Pulmonary artery endothelial cell (primary cell): ENCODE measurements at regions not wholly inside any gene's neighbourhood (a gene's known extent, or its start where the extent isn't known, plus 50 kb on each side); places are given as distances from the start of the nearest gene placed in this dataset.
"Not testable (repeated sequence)": the region's sequence is repeated elsewhere in the genome, so short reads cannot be mapped to it uniquely, and the experiment has no call there.

Source experiments
- DNase-seq: peaks from one replicate; pipeline ENCODE4 v3.0.0-alpha.2; 2011; ENCODE audit warnings: low read depth, low spot score

DNA sequence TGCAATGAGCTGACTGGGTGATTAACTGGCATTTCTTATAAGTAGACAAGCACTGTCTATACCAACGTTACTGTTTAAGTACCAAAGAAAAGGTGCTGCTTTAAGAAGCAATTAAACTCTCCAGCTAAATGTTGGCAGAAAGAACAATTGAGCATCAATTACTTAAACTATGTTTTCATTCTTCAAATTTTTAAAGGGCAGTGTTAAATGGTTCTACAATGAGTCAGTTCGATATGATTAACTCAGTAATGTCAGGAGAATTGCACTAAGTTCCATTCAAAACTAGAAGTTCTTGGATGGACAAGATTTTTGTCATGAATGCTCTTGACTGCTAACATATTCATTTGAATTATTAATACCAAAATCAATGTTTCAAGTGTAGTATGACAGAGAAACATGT, 593.7 kb downstream of the DNAH5 start:
- DNase-seq, result no peak

DNA sequence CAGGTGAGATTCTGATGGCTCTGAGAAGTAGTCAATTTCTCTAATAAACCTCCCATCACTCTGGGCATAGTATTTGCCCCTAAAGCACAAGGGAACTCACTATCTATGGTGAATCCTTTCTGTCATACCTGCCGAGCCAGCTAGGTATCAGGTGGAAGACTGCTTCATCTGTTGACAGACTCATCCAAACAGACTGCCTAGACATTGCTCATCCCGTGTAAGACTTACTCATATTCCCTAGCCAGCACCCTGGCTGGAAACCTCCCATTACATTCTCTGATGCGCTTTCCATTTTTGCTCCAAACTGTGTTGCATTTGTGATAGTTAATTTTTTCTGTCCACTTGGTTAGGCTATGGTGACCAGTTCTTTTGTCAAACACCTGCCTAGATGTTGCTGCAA, 595.9 kb downstream of the DNAH5 start:
- no peak for DNase-seq

DNA sequence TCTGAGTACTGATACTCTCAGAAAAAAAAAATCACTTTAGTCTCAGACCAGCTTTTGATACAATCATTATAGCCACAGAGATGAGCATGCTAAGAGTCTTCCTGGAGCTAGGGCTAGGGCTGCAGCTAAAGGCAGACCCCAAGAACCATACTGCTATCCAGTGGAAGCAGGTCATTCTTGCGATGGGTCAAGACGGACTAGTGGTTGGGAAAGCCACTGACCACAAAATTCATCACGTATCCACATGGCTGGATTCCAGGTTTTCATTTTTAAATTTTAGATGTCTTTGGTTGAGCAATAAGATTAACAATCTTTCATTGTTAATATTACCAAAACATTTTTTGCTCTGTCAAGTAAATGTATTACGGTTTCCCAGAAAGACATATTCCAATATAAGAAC, 598.1 kb downstream of the DNAH5 start:
- no peak for DNase-seq

DNA sequence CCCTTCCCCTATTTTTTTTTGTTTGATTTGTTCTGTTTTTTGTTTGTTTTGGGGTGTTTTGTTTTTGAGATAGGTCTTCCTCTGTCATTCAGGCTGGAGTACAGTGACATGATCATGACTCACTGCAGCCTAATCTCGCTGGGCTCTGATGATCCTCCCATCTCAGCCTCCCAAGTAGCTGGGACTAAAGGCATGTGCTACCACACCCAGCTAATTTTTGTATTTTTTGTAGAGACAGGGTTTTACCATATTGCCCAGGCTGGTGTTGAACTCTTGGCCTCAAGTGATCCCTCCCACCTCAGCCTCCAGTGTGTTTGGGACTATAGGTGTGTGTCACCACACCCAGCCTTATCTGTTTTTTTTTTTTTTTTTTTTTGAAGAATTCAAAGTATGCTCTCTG, 605.4 kb downstream of the DNAH5 start:
- no peak for DNase-seq

DNA sequence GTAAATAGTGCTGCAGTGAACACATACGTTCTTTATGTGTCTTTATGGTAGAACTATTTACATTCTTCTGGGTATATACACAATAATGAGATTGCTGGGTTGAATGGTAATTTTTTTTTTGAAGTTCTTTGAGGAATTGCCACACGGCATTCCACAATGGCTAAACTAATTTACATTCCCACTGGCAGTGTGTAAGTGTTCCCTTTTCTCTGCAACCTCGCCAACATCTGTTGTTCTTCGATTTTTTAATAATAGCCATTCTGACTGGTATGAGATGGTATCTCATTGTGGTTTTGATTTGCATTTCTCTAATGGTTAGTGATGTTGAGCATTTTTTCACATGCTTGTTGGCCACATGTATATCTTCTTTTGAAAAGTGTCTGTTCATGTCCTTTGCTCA, 609.5 kb downstream of the DNAH5 start:
- DNase-seq, result not testable (repeated sequence)

DNA sequence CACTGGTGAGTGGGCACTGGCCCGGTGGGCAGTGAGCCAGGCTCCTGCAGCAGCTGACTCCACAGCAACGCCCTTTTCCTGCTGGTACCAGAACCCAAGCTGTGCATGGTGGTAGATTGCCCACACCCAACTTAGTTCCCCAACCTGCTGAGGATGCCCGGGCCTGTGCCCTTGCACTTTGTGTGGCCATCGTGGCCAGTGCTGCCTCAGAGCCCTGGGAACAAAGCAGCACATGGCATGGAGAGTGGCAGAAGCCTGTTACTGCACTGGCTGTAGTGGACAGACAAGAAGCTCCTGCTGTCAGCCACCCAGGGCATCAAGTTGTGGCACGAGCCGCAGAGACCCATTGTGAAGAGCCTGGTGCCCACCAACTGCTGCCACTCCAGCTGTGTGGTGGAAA, 612.9 kb downstream of the DNAH5 start:
- no peak for DNase-seq

DNA sequence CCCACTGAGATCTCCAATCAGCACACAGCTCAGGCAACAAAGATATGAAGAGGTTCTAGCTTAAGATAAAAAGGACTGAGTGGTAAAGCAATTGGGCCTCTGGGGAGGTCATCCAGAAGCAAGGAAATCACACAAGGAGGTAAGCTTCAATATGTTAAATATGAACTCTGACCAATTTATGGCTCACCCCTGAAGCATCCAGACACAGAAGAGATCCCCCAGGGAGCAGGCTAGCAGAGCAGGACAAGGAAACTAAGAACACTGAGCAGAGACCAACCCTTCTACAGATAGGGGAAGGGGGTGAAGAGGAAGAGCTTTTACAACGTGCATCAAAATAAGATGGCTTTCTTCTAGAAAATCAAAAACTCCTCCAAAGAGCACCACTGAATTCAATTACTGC, 616.2 kb downstream of the DNAH5 start:
- no peak for DNase-seq

DNA sequence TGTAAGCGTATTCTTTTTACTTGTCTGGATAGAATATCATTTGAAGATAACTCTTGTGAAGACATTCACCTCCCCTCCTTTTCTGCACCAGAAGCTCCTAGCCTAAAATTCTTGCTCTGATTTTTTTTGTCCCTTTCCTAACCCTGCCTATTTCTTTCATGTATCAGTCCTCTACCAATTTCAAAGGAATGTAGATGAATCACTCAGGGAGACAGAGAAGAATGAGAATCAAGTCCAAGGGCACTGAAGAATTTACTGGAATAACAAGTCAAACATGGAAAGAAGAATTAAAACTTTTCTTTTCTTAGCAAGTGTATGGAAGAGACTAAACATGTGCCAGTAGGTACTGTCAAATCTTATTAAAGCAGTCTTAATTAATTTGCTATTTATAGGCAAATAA, 618.7 kb downstream of the DNAH5 start:
- DNase-seq, result no peak

DNA sequence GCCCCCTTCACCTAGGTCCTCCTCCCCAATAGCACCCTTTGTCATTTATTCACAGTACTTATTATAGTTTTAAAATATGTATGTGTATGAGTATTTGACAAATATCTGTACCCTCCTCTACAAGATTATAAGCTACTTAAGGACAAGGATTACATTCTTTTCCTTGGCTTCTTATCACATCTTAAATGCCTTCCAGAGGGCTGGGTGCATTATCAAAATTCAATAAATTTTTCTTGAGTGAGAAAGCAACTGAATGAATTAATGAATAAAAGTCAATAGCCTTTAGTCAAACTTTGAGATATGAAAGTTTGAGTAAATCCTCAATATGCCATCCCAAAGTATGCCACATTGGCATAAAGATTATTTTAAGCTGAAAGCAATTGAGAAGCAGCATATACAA, 621.7 kb downstream of the DNAH5 start:
- no peak for DNase-seq

DNA sequence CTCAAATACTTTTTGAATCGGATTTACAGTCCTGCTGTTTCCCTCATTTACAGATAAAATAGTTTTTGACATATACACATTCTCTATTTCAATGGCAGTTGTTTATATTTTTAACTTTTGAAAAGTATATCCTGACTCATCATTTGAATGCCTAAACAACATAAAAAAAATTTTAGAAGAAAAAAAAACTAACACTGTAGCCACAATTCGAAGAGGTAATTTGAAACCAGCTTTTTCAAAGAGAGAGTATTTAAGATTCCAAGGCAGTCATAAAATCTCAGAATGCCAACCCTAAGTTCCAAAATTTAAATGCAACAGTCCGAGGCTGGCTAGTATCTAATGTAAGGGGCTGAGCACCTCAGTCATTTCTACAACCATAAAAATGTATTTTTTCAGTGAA, 626.8 kb downstream of the DNAH5 start:
- no peak for DNase-seq

DNA sequence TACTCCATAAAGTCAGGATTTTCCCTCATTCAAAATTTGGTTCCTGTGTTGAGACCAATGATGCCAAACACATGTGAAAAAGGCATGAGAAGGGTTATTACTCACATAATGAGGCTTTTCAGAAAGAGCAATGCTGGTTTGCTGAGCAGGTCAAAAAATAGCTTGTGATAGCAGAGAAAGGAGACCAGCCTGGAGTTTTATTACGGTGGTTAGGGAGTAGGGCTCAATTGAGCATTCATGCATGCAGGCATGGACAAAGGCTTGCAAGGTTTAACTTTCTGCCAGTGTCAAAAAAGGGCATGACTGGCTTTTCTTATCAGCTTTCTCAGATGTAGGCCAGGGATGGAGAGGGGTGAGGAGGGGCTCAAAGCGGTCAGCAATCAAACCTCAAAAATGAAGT, 628.3 kb downstream of the DNAH5 start:
- DNase-seq, result no peak

DNA sequence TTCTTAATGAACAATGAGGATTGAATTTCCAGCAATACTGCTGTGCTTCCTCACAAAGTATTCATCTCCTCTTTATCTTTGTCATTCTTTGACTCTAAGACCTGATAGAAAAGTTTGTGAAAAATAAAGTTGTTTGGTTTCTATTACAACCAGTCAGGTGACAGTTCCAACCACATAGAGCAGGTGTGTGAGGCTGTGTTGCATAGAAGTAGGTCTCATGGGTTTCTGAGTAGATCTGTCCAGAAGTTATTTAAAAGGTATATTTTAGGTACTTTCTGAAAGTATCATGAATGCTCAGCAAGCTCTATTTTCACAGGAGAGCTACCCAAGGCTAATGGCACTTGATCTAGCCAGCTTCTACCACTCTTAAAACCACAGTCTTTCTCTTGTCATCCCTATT, 637.0 kb downstream of the DNAH5 start:
- no peak for DNase-seq

DNA sequence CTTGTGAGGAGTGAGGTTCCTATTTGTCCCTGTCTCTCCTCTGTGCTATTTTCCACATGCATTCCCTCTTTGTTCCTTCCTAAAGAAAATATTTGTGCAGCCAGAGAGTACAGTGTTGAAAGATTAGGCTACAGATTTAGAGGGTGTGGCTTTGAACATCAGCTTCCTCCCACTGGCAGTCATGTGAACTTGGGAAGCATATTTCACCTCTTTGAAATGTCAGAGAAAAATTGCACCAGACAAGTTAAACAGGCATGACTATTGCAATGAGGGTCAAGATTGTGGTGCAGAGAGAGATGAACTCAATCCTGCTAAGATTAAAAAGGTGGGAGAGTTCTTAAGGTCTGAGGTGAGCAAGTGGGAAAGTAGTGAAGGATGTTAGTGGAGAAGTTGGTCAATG, 641.0 kb downstream of the DNAH5 start:
- DNase-seq, result no peak

DNA sequence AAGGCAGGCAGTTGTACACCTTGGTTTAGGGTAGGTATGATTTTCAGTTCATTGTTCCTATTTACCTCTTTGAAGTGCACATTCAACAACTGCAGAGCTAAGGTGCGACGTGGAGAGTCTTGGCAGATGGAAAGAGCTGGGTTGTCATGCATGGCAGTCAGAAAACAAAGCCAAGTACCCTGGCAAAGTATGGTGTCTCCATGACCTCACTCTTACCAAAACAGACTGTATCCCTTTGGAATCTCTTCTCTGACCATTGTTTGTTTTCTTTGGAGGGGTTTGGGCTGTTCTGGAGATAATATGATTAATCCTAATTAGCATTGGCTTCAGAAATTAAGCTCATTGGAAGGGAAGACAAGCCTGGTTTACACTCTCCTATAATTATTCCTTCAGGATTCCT, 665.7 kb downstream of the DNAH5 start:
- DNase-seq, result no peak

DNA sequence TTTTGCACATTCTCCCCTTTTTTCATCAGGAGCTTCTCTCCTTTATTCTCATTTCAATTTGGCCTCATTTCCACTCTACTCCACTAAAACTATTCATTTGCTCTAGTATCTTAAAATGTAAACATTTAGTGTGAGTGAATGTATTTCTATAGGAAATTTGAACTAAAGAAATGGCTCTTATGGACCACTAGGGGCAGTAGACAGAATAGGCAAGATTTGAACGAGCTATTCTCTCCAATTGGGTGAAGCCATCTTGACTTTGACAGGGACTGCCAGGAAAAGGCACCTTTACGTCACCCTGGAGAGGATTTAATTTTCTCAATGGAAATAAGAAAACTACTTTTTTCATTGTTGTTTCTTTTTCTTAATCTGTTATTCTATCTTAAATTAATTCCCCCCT, 666.3 kb downstream of the DNAH5 start:
- no peak for DNase-seq

DNA sequence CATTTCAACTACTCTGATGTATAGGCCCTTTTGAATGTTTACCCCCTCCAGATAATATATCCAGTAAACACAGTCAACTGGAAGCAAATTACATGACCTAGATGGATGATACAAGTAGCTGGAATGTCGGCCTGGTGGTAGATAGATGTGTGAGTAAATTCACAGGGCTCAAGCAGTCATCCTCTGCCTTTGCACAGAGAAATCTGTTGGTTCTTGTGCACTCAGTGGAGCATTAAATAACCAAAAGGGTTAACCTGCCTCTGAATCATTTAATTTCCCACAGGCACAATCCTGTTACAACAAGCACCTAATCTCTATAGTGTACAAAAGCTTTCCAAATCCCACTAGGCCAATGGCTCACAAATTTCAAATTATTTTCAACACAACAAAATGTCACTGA, 668.3 kb downstream of the DNAH5 start:
- no peak for DNase-seq

DNA sequence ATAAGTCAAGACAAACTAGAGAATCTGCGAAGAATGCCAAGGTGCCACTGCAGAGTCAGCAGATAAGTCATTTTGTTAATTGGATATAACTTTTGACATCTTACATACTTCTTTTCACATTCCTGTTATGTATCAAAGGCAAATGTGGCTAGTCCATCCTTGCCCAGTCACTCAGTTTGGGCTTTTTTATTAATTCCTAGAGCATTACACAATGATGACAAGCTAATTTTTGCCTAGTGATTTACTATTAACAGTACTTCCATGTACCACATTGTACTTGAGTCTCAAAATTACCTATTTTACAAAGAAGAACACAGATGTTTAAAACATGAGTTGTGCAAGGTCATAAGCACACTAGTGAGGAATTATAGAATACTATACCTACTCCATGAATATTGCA, 680.8 kb downstream of the DNAH5 start:
- no peak for DNase-seq

DNA sequence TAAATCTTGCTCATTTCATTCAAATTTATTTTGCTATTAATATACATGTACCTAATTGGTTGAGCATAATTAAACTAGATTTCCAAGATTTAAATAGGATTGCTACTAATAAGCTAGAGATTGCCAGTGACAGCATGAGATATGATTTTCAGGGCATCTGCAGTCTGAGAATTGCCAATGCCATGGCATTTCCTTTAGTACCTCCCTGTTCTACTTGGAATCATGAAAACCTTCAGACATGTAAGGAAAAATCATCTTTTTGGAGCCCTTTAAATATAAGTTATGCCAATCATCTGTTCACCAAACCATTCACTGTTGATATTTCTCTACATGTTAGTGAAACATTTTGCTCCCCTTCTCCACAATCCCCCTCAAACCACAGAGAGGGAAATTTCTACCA, 691.4 kb downstream of the DNAH5 start:
- no peak for DNase-seq

DNA sequence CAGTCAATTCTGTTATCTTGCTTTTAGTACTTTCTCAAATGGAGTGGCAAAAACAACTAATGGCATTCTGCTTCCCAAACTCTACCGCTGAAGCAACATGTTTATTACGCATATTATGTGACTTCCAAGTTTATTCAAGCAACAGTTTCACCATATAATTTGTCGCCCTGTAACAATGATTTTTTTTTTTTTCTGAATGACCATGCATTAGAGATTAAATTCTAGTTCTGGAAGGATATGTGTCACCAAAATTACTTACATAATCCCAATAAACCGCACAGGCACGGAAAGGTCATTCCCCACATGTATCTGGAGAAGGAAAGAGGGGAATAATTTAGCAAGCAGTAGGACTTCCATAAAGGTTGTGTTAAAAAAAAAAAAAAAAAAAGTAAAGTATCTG, 691.8 kb downstream of the DNAH5 start:
- DNase-seq, result no peak

DNA sequence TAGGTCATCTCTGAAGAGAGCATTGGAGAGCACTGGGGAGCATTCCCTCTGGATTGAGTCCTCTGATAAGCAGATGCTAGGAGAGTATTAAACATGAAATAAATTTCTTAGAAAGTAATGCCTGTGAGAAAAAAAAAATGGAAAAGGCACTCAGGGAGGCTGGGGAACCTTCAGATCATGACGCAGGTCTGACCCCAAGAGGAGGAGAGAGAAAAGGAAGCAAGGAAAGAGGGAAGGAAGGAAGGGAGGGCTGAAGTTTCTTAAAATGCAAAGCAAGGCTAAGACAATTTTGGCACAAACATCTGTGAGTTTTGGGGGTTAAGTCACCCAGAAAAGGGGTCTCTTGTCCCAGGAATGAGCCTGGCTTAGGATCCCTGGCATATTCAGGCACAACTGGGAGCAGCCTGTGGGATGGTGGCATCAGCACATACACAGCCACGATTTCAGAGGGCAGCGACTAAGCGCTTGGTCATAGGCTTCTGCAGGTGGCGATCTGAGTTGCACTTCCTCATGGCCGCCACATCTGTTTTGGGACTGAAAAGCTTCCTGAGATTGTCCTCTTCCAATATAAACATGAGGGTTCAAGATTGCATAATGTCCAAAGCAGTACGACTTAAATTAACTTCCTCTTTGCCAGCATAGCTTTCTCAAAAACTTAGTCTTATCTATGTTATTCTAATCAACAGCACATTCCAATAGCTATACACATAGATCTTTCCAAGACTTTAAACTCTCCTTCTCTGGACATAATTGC, 692.7 kb downstream of the DNAH5 start:
- peak; percentile 20 for DNase-seq

DNA sequence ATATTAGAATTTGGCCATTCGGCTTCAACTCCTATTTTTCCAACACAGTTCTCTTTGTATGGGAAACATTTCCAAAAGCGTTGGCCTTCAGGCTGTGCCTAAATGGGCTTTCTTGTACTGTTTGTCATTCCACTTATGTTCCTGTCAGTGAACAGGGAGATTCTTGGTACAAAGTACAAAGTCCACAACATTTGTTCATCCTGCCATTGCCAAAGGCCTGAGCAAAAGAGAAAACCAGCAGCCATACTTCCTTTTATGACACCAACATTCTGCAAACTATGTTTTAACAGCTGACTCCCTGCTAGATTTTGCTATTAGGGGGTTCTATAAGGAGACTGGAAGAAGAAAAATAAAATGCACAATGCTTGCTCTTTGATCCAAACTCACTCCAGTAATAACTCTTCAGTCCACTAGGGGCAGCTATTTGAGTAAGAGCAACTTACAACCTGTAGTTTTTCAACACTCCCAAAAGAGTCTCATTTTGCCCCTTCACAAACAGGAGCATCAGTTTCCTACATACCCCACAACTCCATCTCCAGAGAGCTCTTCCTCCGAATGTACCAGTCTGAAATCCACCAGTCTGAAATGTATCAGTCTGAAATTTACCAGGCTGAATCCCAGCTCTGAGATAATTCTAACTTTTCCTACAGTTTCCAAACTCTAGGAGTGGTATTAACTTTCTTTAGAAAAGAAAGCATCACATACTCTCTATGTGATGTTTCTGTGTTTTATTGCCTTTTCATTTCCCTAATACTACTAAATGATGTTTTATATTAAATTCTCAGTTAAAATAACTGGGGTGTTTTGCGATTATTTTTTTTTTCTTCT, 693.8 kb downstream of the DNAH5 start:
- DNase-seq, result no peak

DNA sequence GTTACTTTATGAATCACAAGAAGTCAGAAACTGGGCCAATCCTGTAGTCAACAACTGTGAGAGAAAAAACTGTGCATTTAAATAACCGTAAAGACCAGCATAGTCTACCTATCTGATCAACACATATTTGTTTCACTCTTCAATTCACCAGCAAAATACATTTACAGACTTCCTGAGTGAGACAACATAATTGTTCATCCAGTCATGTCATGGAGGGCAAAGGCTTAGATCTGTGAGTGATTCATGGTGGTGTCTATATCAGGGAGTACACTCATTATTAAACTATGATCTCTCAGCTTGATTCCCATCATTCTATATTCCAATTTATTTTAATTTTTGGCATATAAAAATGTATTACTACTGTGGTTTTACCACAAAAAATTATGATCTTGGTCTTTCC, 694.6 kb downstream of the DNAH5 start:
- DNase-seq, result no peak

DNA sequence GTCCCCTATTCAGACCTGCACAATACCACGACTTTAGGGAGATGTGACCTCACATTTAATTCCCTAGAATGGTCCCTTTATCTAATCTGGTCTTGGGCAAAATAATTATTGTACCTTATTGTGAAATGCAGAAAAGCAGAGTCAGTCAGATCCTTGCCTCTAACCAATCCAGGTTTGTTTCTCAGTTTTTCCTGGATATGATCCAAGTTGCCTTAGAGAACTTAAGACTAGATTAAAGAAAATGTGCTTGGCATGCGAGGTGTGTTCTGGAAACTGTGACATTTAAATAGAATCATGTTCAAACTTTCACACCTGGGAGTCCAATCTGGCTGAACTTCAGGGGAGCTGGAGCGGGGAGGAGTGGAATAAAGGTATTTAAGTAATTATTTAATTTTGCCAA, 696.2 kb downstream of the DNAH5 start:
- DNase-seq, result no peak
